GM12878 (cell line): ENCODE measurements at regions not wholly inside any gene's neighbourhood (a gene's known extent, or its start where the extent isn't known, plus 50 kb on each side); places are given as distances from the start of the nearest gene placed in this dataset.

Experiments used
- ATAC-seq: fragments of 200-7000 bp; cut with Tn5 transposase; 3 replicates; pipeline ENCODE4 v1.9.1; 2020; ENCODE audit warnings: mild to moderate bottlenecking, moderate library complexity
- BruUV-seq: library from RNA; stranded (reverse); fragments of 400-500 nt; replicated peaks from 2 replicates; lab custom pipeline; 2021; lab: Mats Ljungman, UMichigan
- CTCF ChIA-PET: fragments of 300-600 bp; sonication (Branson Sonifier 250); formaldehyde crosslinking; extraction: SDS; loops from one replicate; lab custom pipeline; 2021; ENCODE audit warnings: inconsistent platforms; lab: Yijun Ruan, JAX
- POLR2A ChIA-PET: fragments of 350-600 bp; formaldehyde crosslinking; extraction: SDS; loops from one replicate; lab custom pipeline; 2021; ENCODE audit warnings: inconsistent platforms; lab: Charles Lee
- RAD21 ChIA-PET: fragments of 300-600 bp; sonication (Branson Sonifier 250); formaldehyde crosslinking; loops from one replicate; lab custom pipeline; 2023; ENCODE audit warnings: antibody characterized with exemption; ENCODE audit not compliant: unreplicated experiment; lab: Charles Lee
- SMC1A ChIA-PET: fragments of 300-600 bp; sonication (Branson Sonifier 250); formaldehyde crosslinking; loops from one replicate; lab custom pipeline; 2023; ENCODE audit not compliant: unreplicated experiment, uncharacterized antibody; lab: Charles Lee
- DNase-seq: peaks from one replicate; pipeline ENCODE4 v3.0.0-alpha.2; 2011; ENCODE audit warnings: low read depth, low spot score
- FAIRE-seq: peaks from 3 replicates; lab custom pipeline; 2011; peaks lifted over from hg19 to GRCh38; lab: Jason Lieb, UNC
- H2AFZ ChIP-seq: 2 replicates; pipeline ENCODE4 v1.6.0; 2011; ENCODE audit warnings: low read depth, low read length, control low read depth; ENCODE audit not compliant: control insufficient read depth
- H3K27ac ChIP-seq: 2 replicates; pipeline ENCODE4 v1.5.1; 2011; ENCODE audit warnings: control low read depth; ENCODE audit not compliant: control insufficient read depth, insufficient read depth
- H3K27me3 ChIP-seq, 2 experiments: replicated peaks in 1 of 2; 2 replicates each; pipeline versions ENCODE4 v1.6.0 to v1.6.1; 2011; ENCODE audit warnings: low read length in 1 of 2; ENCODE audit not compliant: control insufficient read depth in 2 of 2, insufficient read depth in 2 of 2
- H3K36me3 ChIP-seq, 2 experiments: 2 replicates each; pipeline ENCODE4 v1.5.1; 2011; ENCODE audit warnings: low read length in 1 of 2; ENCODE audit not compliant: control insufficient read depth in 2 of 2, insufficient read depth in 2 of 2
- H3K4me1 ChIP-seq: 2 replicates; pipeline ENCODE4 v1.6.1; 2011; ENCODE audit warnings: mild to moderate bottlenecking, low read length, moderate library complexity, mixed read lengths; ENCODE audit not compliant: control insufficient read depth, insufficient read depth
- H3K4me2 ChIP-seq: 2 replicates; pipeline ENCODE4 v1.6.0; 2011; ENCODE audit warnings: control low read depth; ENCODE audit not compliant: control insufficient read depth, insufficient read depth
- H3K4me3 ChIP-seq: fragments of 200-600 bp; sonication (generic); 2 replicates; pipeline ENCODE4 v1.5.1; 2016
- H3K79me2 ChIP-seq: 2 replicates; pipeline ENCODE4 v1.6.0; 2011; ENCODE audit warnings: low read length; ENCODE audit not compliant: control insufficient read depth, insufficient read depth
- H3K9ac ChIP-seq: 2 replicates; pipeline ENCODE4 v1.8.0; 2011; ENCODE audit warnings: low read length, control low read depth, mixed read lengths; ENCODE audit not compliant: control insufficient read depth, insufficient read depth
- H3K9me3 ChIP-seq: replicated peaks from 3 replicates; pipeline ENCODE4 v1.5.1; 2011; ENCODE audit warnings: mild to moderate bottlenecking, low read length; ENCODE audit not compliant: control insufficient read depth, insufficient read depth
- H4K20me1 ChIP-seq: 2 replicates; pipeline ENCODE4 v1.6.0; 2011; ENCODE audit not compliant: control insufficient read depth, insufficient read depth
- CHD4 ChIP-seq: fragments of 200-600 bp; sonication (generic); IDR thresholded peaks from 2 replicates; pipeline ENCODE4 v1.6.1; 2016; ENCODE audit warnings: mild to moderate bottlenecking
- EGR1 ChIP-seq, 2 experiments: IDR thresholded peaks; 1 replicate in 1 of 2; 2 replicates in 1 of 2; pipeline ENCODE4 v1.6.1; 2011 to 2012; ENCODE audit warnings: low read depth in 2 of 2, low read length in 2 of 2, borderline replicate concordance in 1 of 2, mild to moderate bottlenecking in 1 of 2, moderate library complexity in 1 of 2
- GABPA ChIP-seq: IDR thresholded peaks from 2 replicates; pipeline ENCODE4 v1.6.1; 2014; ENCODE audit warnings: antibody characterized with exemption, low read depth, mild to moderate bottlenecking, inconsistent platforms
- KAT2A ChIP-seq: conservative IDR thresholded peaks from 2 replicates; pipeline ENCODE4 v1.6.1; 2011; ENCODE audit warnings: low read depth, low read length; ENCODE audit not compliant: control insufficient read depth
- MAX ChIP-seq: IDR thresholded peaks from 2 replicates; pipeline ENCODE4 v1.6.1; 2012; ENCODE audit warnings: low read depth, low read length, improper control_type of control experiment
- PAX8 ChIP-seq: fragments of 450-650 bp; IDR thresholded peaks from 2 replicates; pipeline ENCODE4 v1.6.1; 2017; ENCODE audit warnings: mild to moderate bottlenecking, moderate library complexity
- TCF3 ChIP-seq: IDR thresholded peaks from 2 replicates; pipeline ENCODE4 v1.6.1; 2012; ENCODE audit warnings: low read depth, mild to moderate bottlenecking, low read length, borderline replicate concordance; ENCODE audit not compliant: insufficient read depth
- USF2 ChIP-seq: IDR thresholded peaks from 2 replicates; pipeline ENCODE4 v1.6.1; 2011; ENCODE audit warnings: low read depth, low read length, improper control_type of control experiment, borderline replicate concordance
- WRNIP1 ChIP-seq: IDR thresholded peaks from 2 replicates; pipeline ENCODE4 v1.6.1; 2011; ENCODE audit warnings: low read depth, low read length, improper control_type of control experiment, borderline replicate concordance
- ZNF217 ChIP-seq: fragments of 450-650 bp; IDR thresholded peaks from 2 replicates; pipeline ENCODE4 v1.6.1; 2017; ENCODE audit warnings: antibody characterized with exemption, mild to moderate bottlenecking
- ZNF274 ChIP-seq: IDR thresholded peaks from one replicate; pipeline ENCODE4 v1.8.0; 2011; ENCODE audit not compliant: insufficient read length, insufficient read depth
- ZNF622 ChIP-seq: fragments of 450-650 bp; IDR thresholded peaks from 2 replicates; pipeline ENCODE4 v1.6.1; 2017; ENCODE audit warnings: mild to moderate bottlenecking, inconsistent platforms
- WGBS: methylation state at CpG from one replicate; pipeline ENCODE4 v1.1.6; 2016; ENCODE audit warnings: low lambda C conversion rate; ENCODE audit not compliant: insufficient replicate concordance, insufficient coverage; ENCODE audit errors: missing lambda C conversion rate; 5-methylcytosine and 5-hydroxymethylcytosine counted together
- in situ Hi-C: fragments of 300-500 bp; cut with MboI; formaldehyde crosslinking; loops from 9 replicates; pipeline ENCODE4 v1.14.3; 2018; ENCODE audit warnings: mixed read lengths
- intact Hi-C: fragments of 100-400 bp; cut with micrococcal nuclease; formaldehyde crosslinking; loops from one replicate; pipeline ENCODE4 v1.14.2; 2022; ENCODE audit not compliant: unreplicated experiment

- H3K36me3 ChIP-seq: no peaks in the 10 kb centered on the region
- ATAC-seq: no peak
- TF ChIP-seq ZNF622 (no peak), ZNF217 (no peak), KAT2A (no peak), GABPA (no peak), PAX8 (no peak), TCF3 (no peak), MAX (no peak), ZNF274 (no peak), USF2 (no peak), CHD4 (no peak), WRNIP1 (no peak), EGR1 (IDR thresholded peaks at IDR 0.05; ENCODE audit: borderline replicate concordance in 1 of 2, low read depth in 2 of 2, low read length in 2 of 2) (no peak)
- no peaks in the 10 kb centered on the region for H4K20me1 ChIP-seq
- in situ Hi-C loops (no loop called here), intact Hi-C loops (no loop called here)
- H3K9me3 ChIP-seq: no peaks in the 10 kb centered on the region
- DNase-seq: no peak
- H3K27ac ChIP-seq: no peak overlapping the region
- FAIRE-seq: no peak
- no peak overlapping the region for H3K4me2 ChIP-seq
- ChIA-PET POLR2A (no interaction called here), CTCF (interaction anchor here (0.7 kb wide), 1 partner anchor 196 kb away, joined by 3 read pairs; no protein-coding TSS in a partner anchor), SMC1A (interaction anchor here (0.8 kb wide), 1 partner anchor 17 kb away, joined by 3 read pairs; no protein-coding TSS in a partner anchor), RAD21 (no interaction called here)
- H3K79me2 ChIP-seq: no peaks in the 10 kb centered on the region
- H3K27me3 ChIP-seq: peaks cover 14 to 15% of the 10 kb centered on the region in 2 experiments
- peaks cover 5% of the 10 kb centered on the region; the same call in 1 of the 2 replicates for H3K4me1 ChIP-seq
- no TSS peak for BruUV-seq
- no peak overlapping the region for H3K9ac ChIP-seq
- H3K4me3 ChIP-seq: no peak overlapping the region
- no peak overlapping the region for H2AFZ ChIP-seq
- 81% methylated on average over 5 of the region's 5 CpGs for WGBS
Observed at GRCh38 chr9:96026655-96027213, 151.2 kb downstream of the ERCC6L2 start.
